ENCODE measurements at regions not wholly inside any gene's neighbourhood (a gene's known extent, or its start where the extent isn't known, plus 50 kb on each side); places are given as distances from the start of the nearest gene placed in this dataset.

GRCh38 chr18:76584414-76585310, 89.6 kb upstream of the ZNF516 start:
- no peak overlapping the region for H3K9ac ChIP-seq (ENCODE audit: insufficient read length)
- no peak for DNase-seq (ENCODE audit: low read depth, low spot score)
- TF ChIP-seq EZH2 (IDR thresholded peaks at IDR 0.05), result no peak
- TF ChIP-seq POLR2AphosphoS5 (IDR thresholded peaks at IDR 0.05; ENCODE audit: borderline replicate concordance, low read depth, low read length), result no peak
- TF ChIP-seq FOXP2 (optimal IDR thresholded peaks at IDR 0.05; ENCODE audit: control extremely low read depth, extremely low read length, insufficient read depth), result no peak

GRCh38 chr18:76581261-76581660, 86.2 kb upstream of the ZNF516 start:
- no peaks in the 10 kb centered on the region for H3K9me3 ChIP-seq (ENCODE audit: low read depth, low read length)
- H3K36me3 ChIP-seq (ENCODE audit: insufficient read depth, low read length), result no peaks in the 10 kb centered on the region
- no peak overlapping the region for H3K4me3 ChIP-seq
- no peak for TF ChIP-seq EZH2 (IDR thresholded peaks at IDR 0.05)
- TF ChIP-seq POLR2AphosphoS5 (IDR thresholded peaks at IDR 0.05; ENCODE audit: borderline replicate concordance, low read depth, low read length), result no peak
- TF ChIP-seq FOXP2 (optimal IDR thresholded peaks at IDR 0.05; ENCODE audit: control extremely low read depth, extremely low read length, insufficient read depth), result no peak
- no peak overlapping the region for H3K9ac ChIP-seq (ENCODE audit: insufficient read length)
- no peak overlapping the region for H3K27ac ChIP-seq
- DNase-seq (ENCODE audit: low read depth, low spot score), result no peak

More at GRCh38 chr18:76584414-76585310, 89.6 kb upstream of the ZNF516 start:
- Histone ChIP-seq H3K36me3 (ENCODE audit: insufficient read depth, low read length) (no peaks in the 10 kb centered on the region), H3K9me3 (ENCODE audit: low read depth, low read length) (no peaks in the 10 kb centered on the region), H3K4me3 (no peak overlapping the region), H3K27ac (no peak overlapping the region)

GRCh38 chr18:76580288-76580962, 85.4 kb upstream of the ZNF516 start:
- Histone ChIP-seq H3K36me3 (ENCODE audit: insufficient read depth, low read length) (no peaks in the 10 kb centered on the region), H3K27ac (no peak overlapping the region), H3K9ac (ENCODE audit: insufficient read length) (no peak overlapping the region), H3K9me3 (ENCODE audit: low read depth, low read length) (no peaks in the 10 kb centered on the region), H3K4me3 (no peak overlapping the region)
- DNase-seq (ENCODE audit: low read depth, low spot score), result no peak
- no peak for TF ChIP-seq POLR2AphosphoS5 (IDR thresholded peaks at IDR 0.05; ENCODE audit: borderline replicate concordance, low read depth, low read length)

- no peak for DNase-seq (ENCODE audit: low read depth, low spot score)
- no peak overlapping the region for H3K4me3 ChIP-seq
- H3K36me3 ChIP-seq (ENCODE audit: insufficient read depth, low read length), result no peaks in the 10 kb centered on the region
- H3K9me3 ChIP-seq (ENCODE audit: low read depth, low read length), result no peaks in the 10 kb centered on the region
- H3K9ac ChIP-seq (ENCODE audit: insufficient read length), result no peak overlapping the region
- no peak overlapping the region for H3K27ac ChIP-seq
- TF ChIP-seq FOXP2 (optimal IDR thresholded peaks at IDR 0.05; ENCODE audit: control extremely low read depth, extremely low read length, insufficient read depth), result no peak
- no peak for TF ChIP-seq POLR2AphosphoS5 (IDR thresholded peaks at IDR 0.05; ENCODE audit: borderline replicate concordance, low read depth, low read length)
Measured at GRCh38 chr18:76579301-76579695, 84.3 kb upstream of the ZNF516 start.

GRCh38 chr18:76578571-76579300, 83.7 kb upstream of the ZNF516 start:
- H3K9ac ChIP-seq (ENCODE audit: insufficient read length), result no peak overlapping the region
- H3K36me3 ChIP-seq (ENCODE audit: insufficient read depth, low read length), result no peaks in the 10 kb centered on the region
- no peak overlapping the region for H3K27ac ChIP-seq
- H3K4me3 ChIP-seq, result no peak overlapping the region
- no peaks in the 10 kb centered on the region for H3K9me3 ChIP-seq (ENCODE audit: low read depth, low read length)
- no peak for DNase-seq (ENCODE audit: low read depth, low spot score)
- TF ChIP-seq POLR2AphosphoS5 (IDR thresholded peaks at IDR 0.05; ENCODE audit: borderline replicate concordance, low read depth, low read length) (no peak), EZH2 (IDR thresholded peaks at IDR 0.05) (no peak), FOXP2 (optimal IDR thresholded peaks at IDR 0.05; ENCODE audit: control extremely low read depth, extremely low read length, insufficient read depth) (no peak)

- H3K9ac ChIP-seq (ENCODE audit: insufficient read length), result no peak overlapping the region
- H3K36me3 ChIP-seq (ENCODE audit: insufficient read depth, low read length), result no peaks in the 10 kb centered on the region
- H3K9me3 ChIP-seq (ENCODE audit: low read depth, low read length), result no peaks in the 10 kb centered on the region
- no peak for DNase-seq (ENCODE audit: low read depth, low spot score)
- TF ChIP-seq FOXP2 (optimal IDR thresholded peaks at IDR 0.05; ENCODE audit: control extremely low read depth, extremely low read length, insufficient read depth) (no peak), EZH2 (IDR thresholded peaks at IDR 0.05) (no peak), POLR2AphosphoS5 (IDR thresholded peaks at IDR 0.05; ENCODE audit: borderline replicate concordance, low read depth, low read length) (no peak)
- H3K4me3 ChIP-seq, result no peak overlapping the region
- no peak overlapping the region for H3K27ac ChIP-seq
Measured at GRCh38 chr18:76573325-76574025, 78.4 kb upstream of the ZNF516 start.

GRCh38 chr18:76572518-76573247, 77.6 kb upstream of the ZNF516 start:
- Histone ChIP-seq H3K36me3 (ENCODE audit: insufficient read depth, low read length) (no peaks in the 10 kb centered on the region), H3K9ac (ENCODE audit: insufficient read length) (no peak overlapping the region), H3K4me3 (no peak overlapping the region), H3K27ac (no peak overlapping the region), H3K9me3 (ENCODE audit: low read depth, low read length) (no peaks in the 10 kb centered on the region)
- TF ChIP-seq POLR2AphosphoS5 (IDR thresholded peaks at IDR 0.05; ENCODE audit: borderline replicate concordance, low read depth, low read length) (no peak), EZH2 (IDR thresholded peaks at IDR 0.05) (no peak), FOXP2 (optimal IDR thresholded peaks at IDR 0.05; ENCODE audit: control extremely low read depth, extremely low read length, insufficient read depth) (no peak)
- no peak for DNase-seq (ENCODE audit: low read depth, low spot score)

Measured in SK-N-MC (cell line).